PC-9 (cell line): ENCODE measurements at regions not wholly inside any gene's neighbourhood (a gene's known extent, or its start where the extent isn't known, plus 50 kb on each side); places are given as distances from the start of the nearest gene placed in this dataset.

Experiments
- BruUV-seq: library from RNA; stranded (reverse); fragments of 400-500 nt; replicated peaks from 2 replicates; lab custom pipeline; 2021; lab: Mats Ljungman, UMichigan
- CTCF ChIA-PET: fragments of 300-600 bp; sonication (Branson Sonifier 250); formaldehyde crosslinking; loops from one replicate; lab custom pipeline; 2022; ENCODE audit warnings: antibody characterized with exemption; lab: Charles Lee
- POLR2A ChIA-PET: fragments of 300-600 bp; sonication (Branson Sonifier 250); formaldehyde crosslinking; loops from one replicate; lab custom pipeline; 2022; ENCODE audit warnings: antibody characterized with exemption; ENCODE audit not compliant: unreplicated experiment; lab: Charles Lee
- DNase-seq, 2 experiments: peaks; one replicate each; pipeline versions ENCODE4 v3.0.0 to v3.0.0-alpha.2; 2015 to 2022; ENCODE audit warnings: mixed read lengths in 1 of 2
- H2AFZ ChIP-seq: fragments of 200-600 bp; sonication (generic); 2 replicates; pipeline ENCODE4 v1.8.1; 2017; ENCODE audit warnings: antibody characterized with exemption
- H3F3A ChIP-seq: fragments of 200-600 bp; sonication (generic); 2 replicates; pipeline ENCODE4 v1.8.1; 2017; ENCODE audit warnings: antibody characterized with exemption, mild to moderate bottlenecking, low read depth; ENCODE audit not compliant: insufficient read depth
- H3K27ac ChIP-seq: fragments of 200-600 bp; sonication (generic); 2 replicates; pipeline ENCODE4 v1.6.1; 2016; ENCODE audit warnings: mixed run types
- H3K27me3 ChIP-seq: fragments of 200-600 bp; sonication (generic); 2 replicates; pipeline ENCODE4 v1.6.1; 2016; ENCODE audit warnings: low read depth, mixed run types; ENCODE audit not compliant: insufficient read depth
- H3K36me3 ChIP-seq: fragments of 200-600 bp; sonication (generic); 2 replicates; pipeline ENCODE4 v1.6.1; 2016; ENCODE audit warnings: low read depth, mixed run types
- H3K4me1 ChIP-seq: fragments of 200-600 bp; sonication (generic); replicated peaks from 2 replicates; pipeline ENCODE4 v1.6.1; 2016; ENCODE audit warnings: mixed run types; ENCODE audit not compliant: insufficient read depth
- H3K4me2 ChIP-seq: fragments of 200-600 bp; sonication (generic); 2 replicates; pipeline ENCODE4 v1.6.1; 2017; ENCODE audit warnings: mixed run types
- H3K4me3 ChIP-seq: fragments of 200-600 bp; sonication (generic); 2 replicates; pipeline ENCODE4 v1.6.1; 2016; ENCODE audit warnings: mixed run types
- H3K79me2 ChIP-seq: fragments of 200-600 bp; sonication (generic); 2 replicates; pipeline ENCODE4 v1.6.1; 2017; ENCODE audit warnings: low read depth, mixed run types
- H3K9me2 ChIP-seq: fragments of 200-600 bp; sonication (generic); 2 replicates; pipeline ENCODE4 v1.8.1; 2017; ENCODE audit warnings: mild to moderate bottlenecking; ENCODE audit not compliant: insufficient read depth
- H3K9me3 ChIP-seq: fragments of 200-600 bp; sonication (generic); 2 replicates; pipeline ENCODE4 v1.8.1; 2016; ENCODE audit warnings: low read depth; ENCODE audit not compliant: insufficient read depth
- H4K20me1 ChIP-seq: fragments of 200-600 bp; sonication (generic); 2 replicates; pipeline ENCODE4 v1.8.1; 2017; ENCODE audit not compliant: insufficient read depth
- CTCF ChIP-seq: fragments of 200-600 bp; sonication (generic); conservative IDR thresholded peaks from 2 replicates; pipeline ENCODE4 v1.6.1; 2017; ENCODE audit warnings: mixed run types, antibody characterized with exemption, mild to moderate bottlenecking, moderate library complexity
- EZH2 ChIP-seq: fragments of 200-600 bp; sonication (generic); IDR thresholded peaks from 2 replicates; pipeline ENCODE4 v1.8.0; 2017; ENCODE audit warnings: antibody characterized with exemption, low read depth
- intact Hi-C: fragments of 100-400 bp; cut with micrococcal nuclease; formaldehyde crosslinking; loops from one replicate; pipeline ENCODE4 v1.10.0; 2022; ENCODE audit not compliant: unreplicated experiment

- H3K27me3 ChIP-seq: no peaks in the 10 kb centered on the region
- BruUV-seq: no TSS peak
Observed at GRCh38 chr4:138398322-138398721, 156.2 kb upstream of the SLC7A11 start.

GRCh38 chr4:138393886-138394610 lies 151.9 kb upstream of the SLC7A11 start:
- Histone ChIP-seq H3K27ac (no peak overlapping the region), H3F3A (no peaks in the 10 kb centered on the region), H2AFZ (no peak overlapping the region), H3K9me3 (no peaks in the 10 kb centered on the region; the same call in 1 of the 2 replicates), H3K9me2 (no peaks in the 10 kb centered on the region; the same call in 1 of the 2 replicates), H3K4me2 (no peak overlapping the region), H3K4me1 (no peaks in the 10 kb centered on the region), H3K36me3 (no peaks in the 10 kb centered on the region), H4K20me1 (no peaks in the 10 kb centered on the region), H3K27me3 (no peaks in the 10 kb centered on the region), H3K79me2 (no peaks in the 10 kb centered on the region), H3K4me3 (no peak overlapping the region)
- intact Hi-C loops: no loop called here
- DNase-seq: no peak
- ChIA-PET CTCF (no interaction called here), POLR2A (no interaction called here)
- TF ChIP-seq CTCF (no peak), EZH2 (no peak)
- BruUV-seq: no TSS peak

More at GRCh38 chr4:138398322-138398721, 156.2 kb upstream of the SLC7A11 start:
- no peaks in the 10 kb centered on the region for H3F3A ChIP-seq
- no peak overlapping the region for H2AFZ ChIP-seq
- ChIA-PET CTCF (no interaction called here), POLR2A (no interaction called here)
- H3K4me2 ChIP-seq: no peak overlapping the region
- H4K20me1 ChIP-seq: no peaks in the 10 kb centered on the region
- intact Hi-C loops: no loop called here
- no peak overlapping the region for H3K27ac ChIP-seq
- H3K36me3 ChIP-seq: no peaks in the 10 kb centered on the region
- no peak overlapping the region for H3K4me3 ChIP-seq
- H3K9me3 ChIP-seq: no peaks in the 10 kb centered on the region
- no peak for DNase-seq
- H3K79me2 ChIP-seq: no peaks in the 10 kb centered on the region
- TF ChIP-seq CTCF (no peak), EZH2 (no peak)
- no peaks in the 10 kb centered on the region; the same call in 1 of the 2 replicates for H3K9me2 ChIP-seq
- no peaks in the 10 kb centered on the region for H3K4me1 ChIP-seq

GRCh38 chr4:138392751-138393308 lies 150.7 kb upstream of the SLC7A11 start:
- Histone ChIP-seq H3K9me2 (no peaks in the 10 kb centered on the region; the same call in 1 of the 2 replicates), H3K4me3 (no peak overlapping the region), H4K20me1 (no peaks in the 10 kb centered on the region), H3K36me3 (no peaks in the 10 kb centered on the region), H3K4me1 (no peaks in the 10 kb centered on the region), H2AFZ (no peak overlapping the region), H3K4me2 (no peak overlapping the region), H3K79me2 (no peaks in the 10 kb centered on the region), H3K27me3 (no peaks in the 10 kb centered on the region), H3K9me3 (no peaks in the 10 kb centered on the region; the same call in 1 of the 2 replicates), H3K27ac (no peak overlapping the region), H3F3A (no peaks in the 10 kb centered on the region)
- CTCF ChIA-PET: no interaction called here
- DNase-seq: no peak
- intact Hi-C loops: no loop called here
- POLR2A ChIA-PET: no interaction called here
- no TSS peak for BruUV-seq
- no peak for TF ChIP-seq CTCF
- TF ChIP-seq EZH2: no peak
